GM19452 (cell line): ENCODE measurements at regions not wholly inside any gene's neighbourhood (a gene's known extent, or its start where the extent isn't known, plus 50 kb on each side); places are given as distances from the start of the nearest gene placed in this dataset.
"Not testable (repeated sequence)": the region's sequence is repeated elsewhere in the genome, so short reads cannot be mapped to it uniquely, and the experiment has no call there.

Experiments
- ATAC-seq: cut with Tn5 transposase; IDR thresholded peaks from one replicate; pipeline ENCODE4 v1.9.1; 2021; ENCODE audit not compliant: unreplicated experiment

DNA sequence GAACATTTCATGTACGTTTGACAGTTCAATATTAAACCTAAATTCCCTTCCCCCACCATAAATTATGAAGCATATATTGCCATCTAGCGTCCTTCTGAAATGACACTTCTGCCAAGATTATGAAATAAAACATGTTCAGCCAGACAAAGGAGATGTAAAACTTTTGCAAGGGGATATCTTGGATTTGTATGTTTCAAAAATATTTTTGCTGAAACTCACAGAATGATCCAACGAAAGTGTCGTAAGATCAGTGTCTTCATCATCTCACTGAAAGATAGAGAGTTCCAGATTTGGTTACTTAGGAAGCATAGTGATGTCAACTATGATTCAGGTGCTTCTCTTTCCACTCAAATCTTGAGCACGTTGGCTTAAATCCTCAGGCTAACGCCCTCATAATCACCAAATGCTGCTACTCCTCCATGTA, 904.3 kb downstream of the XPNPEP1 start:
- no peak for ATAC-seq

DNA sequence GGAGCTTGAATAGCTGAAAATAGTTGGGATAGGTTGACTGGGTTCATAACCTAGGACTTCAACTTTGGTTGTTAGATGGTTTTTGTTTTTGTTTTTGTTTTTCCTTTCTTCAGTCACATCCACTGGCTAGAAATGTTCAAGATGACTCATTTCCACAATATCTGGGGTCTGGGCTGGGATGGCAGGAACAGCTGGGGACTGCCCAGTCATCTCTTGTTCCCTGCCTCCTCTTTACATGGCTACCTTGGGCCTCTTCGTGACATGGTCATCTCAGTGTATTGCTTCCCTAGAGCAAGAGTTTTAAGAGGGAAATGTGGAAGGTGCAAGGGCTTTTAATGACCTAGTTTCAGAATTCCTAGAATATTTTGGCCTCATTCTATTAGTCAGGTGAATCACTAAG, 915.8 kb downstream of the XPNPEP1 start:
- ATAC-seq, result no peak

GRCh38 chr10:108990441-108990840, 932.9 kb downstream of the XPNPEP1 start:
- ATAC-seq, result no peak

DNA sequence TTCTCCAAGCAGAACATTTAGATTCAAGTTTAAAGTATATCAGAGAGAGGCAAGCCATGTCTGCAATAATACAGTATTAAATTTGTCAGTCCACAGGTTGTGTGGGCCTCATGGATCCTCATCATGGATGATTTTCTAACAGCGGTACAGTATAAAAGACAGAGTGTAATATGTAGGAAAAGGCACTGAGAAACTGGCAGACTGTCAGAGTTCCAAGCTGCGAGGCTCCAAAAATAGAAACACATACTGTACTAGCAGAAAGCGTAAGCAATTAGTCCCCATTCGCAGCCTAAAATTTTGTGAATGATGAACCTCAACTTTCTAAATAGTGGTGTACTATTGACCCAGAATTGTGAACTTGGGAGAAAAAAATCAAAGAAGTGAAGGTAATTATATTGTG, 933.3 kb downstream of the XPNPEP1 start:
- no peak for ATAC-seq

GRCh38 chr10:108982159-108982558, 941.2 kb downstream of the XPNPEP1 start:
- no peak for ATAC-seq

DNA sequence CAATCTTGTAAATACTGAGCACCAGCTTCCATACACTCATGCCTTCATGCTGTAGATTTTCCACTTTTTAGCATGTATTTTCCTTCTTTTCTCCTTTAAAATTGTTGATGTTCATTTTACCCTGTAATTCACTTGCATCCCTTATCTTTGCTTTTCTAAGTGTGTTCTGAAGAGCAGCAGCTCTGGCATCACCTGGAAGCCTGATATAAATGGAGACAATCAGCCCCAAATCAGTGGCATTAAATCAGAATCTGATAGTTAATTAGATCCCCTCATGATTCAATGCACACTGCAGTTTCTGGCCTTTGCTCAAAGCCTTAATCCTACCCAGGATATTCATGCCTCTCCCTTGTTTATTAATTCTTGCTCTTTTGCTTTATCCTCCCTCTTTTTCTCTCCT, 942.4 kb downstream of the XPNPEP1 start:
- no peak for ATAC-seq

GRCh38 chr10:108975459-108976058, 947.8 kb downstream of the XPNPEP1 start:
- no peak for ATAC-seq

- no peak for ATAC-seq
Measured at GRCh38 chr10:108970016-108970415, 953.3 kb downstream of the XPNPEP1 start.

GRCh38 chr10:108966411-108966810, 956.9 kb downstream of the XPNPEP1 start:
- no peak for ATAC-seq

DNA sequence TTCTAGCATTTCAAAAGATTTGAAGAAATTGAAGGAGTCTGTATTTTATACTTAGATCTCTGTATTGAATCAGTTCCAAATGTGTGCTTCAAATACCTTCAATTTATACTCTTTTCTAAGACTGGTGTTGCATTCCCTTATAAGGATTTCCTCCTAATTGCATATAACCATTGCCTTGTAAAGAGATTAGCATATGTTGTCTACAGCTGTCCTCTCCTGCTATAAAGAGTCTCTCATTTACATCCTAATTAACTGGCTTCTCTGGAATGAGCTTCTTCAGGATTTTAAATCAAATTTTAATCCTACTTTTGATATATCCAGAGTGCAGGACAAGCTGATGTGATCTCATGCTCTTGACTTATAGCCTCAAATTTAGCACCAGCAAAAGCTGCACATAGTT, 957.3 kb downstream of the XPNPEP1 start:
- ATAC-seq, result no peak

GRCh38 chr10:108962172-108962571, 961.1 kb downstream of the XPNPEP1 start:
- no peak for ATAC-seq

- ATAC-seq, result no peak
Measured at GRCh38 chr10:108957681-108958080, 965.6 kb downstream of the XPNPEP1 start.

DNA sequence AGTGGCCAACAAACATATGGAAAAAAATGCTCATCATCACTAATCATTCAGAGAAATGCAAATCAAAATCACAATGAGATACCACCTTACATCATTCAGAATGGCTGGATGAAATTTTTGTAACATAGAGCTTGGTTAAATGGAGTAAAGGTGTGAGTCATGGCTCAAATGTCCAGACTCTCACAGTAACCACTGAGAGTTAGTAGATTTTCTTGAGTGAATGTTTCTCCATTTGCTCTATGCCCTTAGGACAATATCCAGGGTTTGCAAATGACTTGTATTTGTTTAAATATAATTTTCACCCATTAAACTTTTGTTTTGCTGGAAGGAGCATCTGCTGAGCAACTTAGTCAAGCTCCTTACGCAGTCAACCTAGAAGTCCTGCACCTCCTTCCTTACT, 967.2 kb downstream of the XPNPEP1 start:
- no peak for ATAC-seq

- not testable (repeated sequence) for ATAC-seq
Measured at GRCh38 chr10:108920029-108920428, 1003.3 kb downstream of the XPNPEP1 start.

GRCh38 chr10:108913300-108913699, 1010.0 kb downstream of the XPNPEP1 start:
- ATAC-seq, result no peak

GRCh38 chr10:108911814-108912541, 1011.3 kb downstream of the XPNPEP1 start:
- peak; percentile 69 for ATAC-seq

GRCh38 chr10:108908096-108908495, 1015.2 kb downstream of the XPNPEP1 start:
- ATAC-seq, result no peak

GRCh38 chr10:108905821-108906220, 1017.5 kb downstream of the XPNPEP1 start:
- ATAC-seq, result no peak

DNA sequence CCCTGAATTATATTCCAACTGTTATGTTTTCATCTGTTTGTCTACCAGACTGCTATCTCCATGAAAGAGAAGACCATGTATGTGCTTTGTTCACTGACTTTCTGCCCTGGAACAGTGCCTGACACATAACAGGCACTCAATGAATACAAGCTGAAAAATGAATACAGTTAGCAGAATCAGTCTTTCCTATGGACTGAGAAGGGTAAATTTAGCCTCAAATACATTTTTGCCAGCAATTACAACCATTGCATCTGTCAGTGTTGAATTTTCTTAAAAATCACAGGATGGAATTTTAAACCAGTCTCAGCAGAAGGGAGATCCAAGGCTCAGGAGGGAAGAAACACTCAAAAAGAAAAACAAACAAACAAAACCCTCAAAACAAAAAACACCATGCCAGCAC, 1018.1 kb downstream of the XPNPEP1 start:
- no peak for ATAC-seq

- no peak for ATAC-seq
Measured at GRCh38 chr10:108904163-108904838, 1019.0 kb downstream of the XPNPEP1 start.

GRCh38 chr10:108902619-108903285, 1020.6 kb downstream of the XPNPEP1 start:
- peak; percentile 76 for ATAC-seq
